Endothelial cell of umbilical vein (primary cell): ENCODE measurements at regions not wholly inside any gene's neighbourhood (a gene's known extent, or its start where the extent isn't known, plus 50 kb on each side); places are given as distances from the start of the nearest gene placed in this dataset.

ENCODE experiments used
- BruUV-seq: library from RNA; stranded (reverse); fragments of 400-500 nt; replicated peaks from 2 replicates; lab custom pipeline; 2021; lab: Mats Ljungman, UMichigan
- CTCF ChIA-PET: fragments of 300-600, 350-600 bp; sonication (Branson Sonifier 250); formaldehyde crosslinking; loops from one replicate; lab custom pipeline; 2021; ENCODE audit warnings: antibody characterized with exemption, inconsistent platforms; lab: Charles Lee
- POLR2A ChIA-PET: fragments of 300-600, 350-600 bp; sonication (Branson Sonifier 250); formaldehyde crosslinking; loops from one replicate; lab custom pipeline; 2021; ENCODE audit warnings: antibody characterized with exemption, inconsistent platforms; lab: Charles Lee
- DNase-seq: peaks from one replicate; pipeline ENCODE4 v3.0.0-alpha.2; 2011; ENCODE audit warnings: low read depth, low spot score
- FAIRE-seq: peaks from 2 replicates; lab custom pipeline; 2011; peaks lifted over from hg19 to GRCh38; lab: Jason Lieb, UNC
- H2AFZ ChIP-seq: 2 replicates; pipeline ENCODE4 v1.6.0; 2012; ENCODE audit warnings: low read depth, low read length, control low read depth, inconsistent platforms
- H3K27ac ChIP-seq: 2 replicates; pipeline ENCODE4 v1.5.1; 2011; ENCODE audit warnings: low read depth, mild to moderate bottlenecking, control low read depth, low read length, moderate library complexity; ENCODE audit not compliant: insufficient read depth
- H3K27me3 ChIP-seq, 2 experiments: 2 replicates each; pipeline versions ENCODE4 v1.6.0 to v1.6.1; 2011; ENCODE audit warnings: low read length in 2 of 2, mixed read lengths in 1 of 2; ENCODE audit not compliant: control insufficient read depth in 2 of 2, insufficient read depth in 2 of 2
- H3K36me3 ChIP-seq, 2 experiments: 2 replicates in 1 of 2; 3 replicates in 1 of 2; pipeline ENCODE4 v1.5.1; 2011; ENCODE audit warnings: low read length in 2 of 2, mild to moderate bottlenecking in 1 of 2, moderate library complexity in 1 of 2; ENCODE audit not compliant: control insufficient read depth in 2 of 2, insufficient read depth in 2 of 2; ENCODE audit errors: extremely low read depth in 1 of 2
- H3K4me1 ChIP-seq: 3 replicates; pipeline ENCODE4 v1.5.1; 2011; ENCODE audit warnings: mild to moderate bottlenecking, low read length; ENCODE audit not compliant: control insufficient read depth, insufficient read depth; ENCODE audit errors: extremely low read depth
- H3K4me2 ChIP-seq: 2 replicates; pipeline ENCODE4 v1.6.1; 2011; ENCODE audit warnings: low read length, control low read depth, mixed read lengths; ENCODE audit not compliant: insufficient read depth
- H3K4me3 ChIP-seq, 3 experiments: fragments of 200-600 bp in 1 of 3; sonication (generic), shearing (Covaris generic) in 1 of 3; replicated peaks in 1 of 3; 2 replicates each; pipeline ENCODE4 v1.5.1; 2011 to 2016; ENCODE audit warnings: control low read depth in 3 of 3, low read length in 3 of 3, mild to moderate bottlenecking in 2 of 3, inconsistent platforms in 1 of 3, low read depth in 1 of 3, moderate library complexity in 1 of 3; ENCODE audit not compliant: insufficient read depth in 1 of 3
- H3K79me2 ChIP-seq: 2 replicates; pipeline ENCODE4 v1.6.0; 2012; ENCODE audit warnings: low read length, inconsistent platforms; ENCODE audit not compliant: control insufficient read depth, insufficient read depth
- H3K9ac ChIP-seq: replicated peaks from 2 replicates; pipeline ENCODE3; 2011; ENCODE audit warnings: low read length, control low read depth; ENCODE audit not compliant: insufficient read depth; ENCODE audit errors: extremely low read depth
- H3K9me1 ChIP-seq: replicated peaks from 3 replicates; pipeline ENCODE4 v1.6.0; 2011; ENCODE audit warnings: mild to moderate bottlenecking, low read length; ENCODE audit not compliant: control insufficient read depth, insufficient read depth; ENCODE audit errors: extremely low read depth
- H3K9me3 ChIP-seq: replicated peaks from 2 replicates; pipeline ENCODE4 v1.5.1; 2012; ENCODE audit warnings: low read length, inconsistent platforms; ENCODE audit not compliant: control insufficient read depth, insufficient read depth
- H4K20me1 ChIP-seq: replicated peaks from 2 replicates; pipeline ENCODE3; 2011; ENCODE audit warnings: mild to moderate bottlenecking, low read length; ENCODE audit not compliant: control insufficient read depth, insufficient read depth; ENCODE audit errors: extremely low read depth
- CTCF ChIP-seq, 2 donors: IDR thresholded peaks; 1 replicate in 1 of 2; 2 replicates in 1 of 2; pipeline ENCODE4 v1.5.1; 2011; ENCODE audit warnings: low read length in 2 of 2, mild to moderate bottlenecking in 2 of 2, moderate library complexity in 2 of 2, control low read depth in 1 of 2, inconsistent platforms in 1 of 2, low read depth in 1 of 2; ENCODE audit not compliant: insufficient read depth in 1 of 2; ENCODE audit errors: extremely low read depth in 1 of 2
- EZH2 ChIP-seq: IDR thresholded peaks from 2 replicates; pipeline ENCODE4 v1.6.1; 2012; ENCODE audit warnings: borderline replicate concordance, low read depth, mild to moderate bottlenecking, moderate library complexity, low read length, inconsistent platforms; ENCODE audit not compliant: severe bottlenecking
- FOS ChIP-seq: IDR thresholded peaks from 2 replicates; pipeline ENCODE4 v1.6.1; 2011; ENCODE audit warnings: mild to moderate bottlenecking, low read length, moderate library complexity, borderline replicate concordance; ENCODE audit not compliant: insufficient read depth
- GATA2 ChIP-seq: IDR thresholded peaks from 2 replicates; pipeline ENCODE4 v1.7.0; 2011; ENCODE audit warnings: low read depth, mild to moderate bottlenecking, moderate library complexity, mixed read lengths, low read length; ENCODE audit not compliant: insufficient read length, insufficient read depth
- JUN ChIP-seq: IDR thresholded peaks from 2 replicates; pipeline ENCODE4 v1.6.1; 2011; ENCODE audit warnings: borderline replicate concordance, low read depth; ENCODE audit not compliant: insufficient read length, insufficient read depth
- MYC ChIP-seq: IDR thresholded peaks from one replicate; pipeline ENCODE4 v1.6.1; 2011; ENCODE audit warnings: mild to moderate bottlenecking, low read depth, low read length
- POLR2A ChIP-seq: IDR thresholded peaks from 2 replicates; pipeline ENCODE4 v1.6.1; 2012; ENCODE audit warnings: low read depth, mild to moderate bottlenecking, control low read depth, low read length
- POLR2AphosphoS5 ChIP-seq: IDR thresholded peaks from 2 replicates; pipeline ENCODE4 v1.6.1; 2012; ENCODE audit warnings: low read depth, mild to moderate bottlenecking, control low read depth, low read length, moderate library complexity; ENCODE audit not compliant: insufficient read depth
- dilution Hi-C: fragments of 300-500 bp; cut with MboI; formaldehyde crosslinking; loops from one replicate; pipeline ENCODE4 v1.15.0; 2019; ENCODE audit warnings: low sequenced_read_pairs; ENCODE audit not compliant: extremely low pct_ligation_motif_present
- intact Hi-C: fragments of 100-400 bp; cut with micrococcal nuclease; formaldehyde crosslinking; loops from one replicate; pipeline ENCODE4 v1.10.0; 2022
- TF ChIP-seq, protein P1 (sequence below): IDR thresholded peaks from 2 replicates; pipeline ENCODE4 v1.6.1; 2011; ENCODE audit not compliant: insufficient read depth, insufficient read length

DNA sequence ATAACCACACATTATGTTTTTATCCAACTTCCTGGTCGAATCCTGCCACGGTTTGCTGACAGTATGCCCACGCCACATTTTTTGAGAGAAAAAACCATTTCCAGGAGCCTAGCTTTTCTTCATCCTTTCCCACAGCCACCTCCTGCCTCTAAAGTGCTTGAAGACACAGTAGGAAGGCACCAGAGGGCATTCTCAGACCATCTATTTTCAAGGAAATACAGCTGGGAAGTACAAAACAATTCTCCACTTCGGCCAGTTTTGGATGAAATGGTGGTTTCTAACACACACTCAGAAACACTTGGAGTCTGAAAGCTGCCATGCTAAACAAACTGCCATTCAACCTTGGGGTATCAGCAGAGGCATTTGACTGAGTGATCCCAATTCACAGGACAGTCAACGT is 86.3 kb upstream of the RPS23 start:
- Histone ChIP-seq H2AFZ (peak overlapping the region; percentile 58), H4K20me1 (no peaks in the 10 kb centered on the region), H3K27ac (no peak overlapping the region), H3K79me2 (no peaks in the 10 kb centered on the region), H3K4me1 (peaks cover 9% of the 10 kb centered on the region), H3K4me3 (no peak overlapping the region), H3K9me1 (no peaks in the 10 kb centered on the region), H3K4me2 (peak overlapping the region; percentile 6), H3K27me3 (no peaks in the 10 kb centered on the region), H3K9me3 (no peaks in the 10 kb centered on the region), H3K9ac (no peak overlapping the region), H3K36me3 (no peaks in the 10 kb centered on the region)
- FAIRE-seq = peak; percentile 85
- DNase-seq = peak; percentile 80
- POLR2A ChIA-PET = no interaction called here
- TF ChIP-seq CTCF (IDR thresholded peaks at IDR 0.05; ENCODE audit: extremely low read depth in 1 of 2, insufficient read depth in 1 of 2, low read depth in 1 of 2, low read length in 2 of 2) (peak; percentile 55 to 58), GATA2 (no peak)
- CTCF ChIA-PET = interaction anchor here (0.6 to 2.6 kb wide), 63 partner anchors 9 to 1345 kb away, joined by 3 to 77 read pairs (median 5); no protein-coding TSS in a partner anchor
- intact Hi-C loops = loop anchor here (1.0 kb wide), 6 partner anchors 57 to 1200 kb away; no protein-coding TSS in a partner anchor
- no TSS peak for BruUV-seq
- dilution Hi-C loops = no loop called here

GRCh38 chr5:82363524-82363923 is 85.4 kb upstream of the RPS23 start:
- DNase-seq = no peak
- intact Hi-C loops = no loop called here

More at GRCh38 chr5:82363524-82363923, 85.4 kb upstream of the RPS23 start:
- no peak overlapping the region for H3K4me3 ChIP-seq
- ChIA-PET POLR2A (interaction anchor here (0.6 kb wide), 1 partner anchor 91 kb away, joined by 9 read pairs; no protein-coding TSS in a partner anchor), CTCF (interaction anchor here (0.8 to 1.8 kb wide), 3 partner anchors 11 to 430 kb away, joined by 4 to 29 read pairs (median 11); no protein-coding TSS in a partner anchor)
- H3K4me2 ChIP-seq = no peak overlapping the region
- TF ChIP-seq JUN = no peak
- no peak for TF ChIP-seq POLR2AphosphoS5
- no peak for TF ChIP-seq MYC
- no peak for TF ChIP-seq POLR2A
- TF ChIP-seq FOS = no peak
- TF ChIP-seq CTCF (IDR thresholded peaks at IDR 0.05; ENCODE audit: extremely low read depth in 1 of 2, insufficient read depth in 1 of 2, low read depth in 1 of 2, low read length in 2 of 2) = no peak
- TF ChIP-seq GATA2 = no peak
- TF ChIP-seq, protein P1, sequence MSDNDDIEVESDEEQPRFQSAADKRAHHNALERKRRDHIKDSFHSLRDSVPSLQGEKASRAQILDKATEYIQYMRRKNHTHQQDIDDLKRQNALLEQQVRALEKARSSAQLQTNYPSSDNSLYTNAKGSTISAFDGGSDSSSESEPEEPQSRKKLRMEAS = no peak
- TF ChIP-seq EZH2 = no peak
- H3K36me3 ChIP-seq = no peaks in the 10 kb centered on the region
- peaks cover 9% of the 10 kb centered on the region for H3K4me1 ChIP-seq
- no peaks in the 10 kb centered on the region for H3K79me2 ChIP-seq
- no peaks in the 10 kb centered on the region for H3K27me3 ChIP-seq
- dilution Hi-C loops = no loop called here
- H3K9me3 ChIP-seq = no peaks in the 10 kb centered on the region
- no peak for FAIRE-seq
- no peak overlapping the region for H3K9ac ChIP-seq
- H4K20me1 ChIP-seq = no peaks in the 10 kb centered on the region
- no peak overlapping the region for H3K27ac ChIP-seq
- BruUV-seq = no TSS peak
- H3K9me1 ChIP-seq = no peaks in the 10 kb centered on the region
- peak overlapping the region; percentile 44 for H2AFZ ChIP-seq
